ENCODE measurements at regions not wholly inside any gene's neighbourhood (a gene's known extent, or its start where the extent isn't known, plus 50 kb on each side); places are given as distances from the start of the nearest gene placed in this dataset.

GRCh38 chr10:25675204-25675603 is 258.8 kb upstream of the MYO3A start:
- no peak overlapping the region for H4K91ac ChIP-seq (replicated peaks; ENCODE audit: insufficient read length, low read length)

More at GRCh38 chr10:25675204-25675603, 258.8 kb upstream of the MYO3A start:
- ChIA-PET CTCF (ENCODE audit: partially characterized antibody) (interaction anchor here (1.0 kb wide), 1 partner anchor 26 kb away, joined by 3 read pairs; no protein-coding TSS in a partner anchor), POLR2A (ENCODE audit: partially characterized antibody) (no interaction called here)
- no peaks in the 10 kb centered on the region for H3K36me3 ChIP-seq (ENCODE audit: control insufficient read depth in 2 of 4, insufficient read depth in 4 of 4, low read length in 3 of 4)
- no peak overlapping the region for H2BK5ac ChIP-seq (ENCODE audit: low read depth, low read length)
- no peak overlapping the region for H3K4me3 ChIP-seq (ENCODE audit: extremely low read depth in 1 of 4, insufficient read depth in 2 of 4, low read depth in 3 of 4, low read length in 4 of 4)
- H3K18ac ChIP-seq (ENCODE audit: extremely low read depth, low read length): no peak overlapping the region
- H3K79me2 ChIP-seq (ENCODE audit: control insufficient read depth in 1 of 2, insufficient read depth in 2 of 2, low read length in 2 of 2): no peaks in the 10 kb centered on the region
- H2AFZ ChIP-seq (ENCODE audit: low read length): no peak overlapping the region
- H3K9ac ChIP-seq (replicated peaks in 1 of 4; ENCODE audit: extremely low read depth in 1 of 4, low read depth in 3 of 4, low read length in 3 of 4): no peak overlapping the region
- WGBS, 2 experiments (ENCODE audit: extremely low coverage in 1 of 2, insufficient coverage in 1 of 2, insufficient read length in 1 of 2, insufficient replicate concordance in 2 of 2, low coverage in 1 of 2, low lambda C conversion rate in 2 of 2, missing lambda C conversion rate in 1 of 2): 94% methylated on average over 7 of the region's 7 CpGs; no CpG with 5 or more reads in 1 of the 2 experiments
- H3K27me3 ChIP-seq (replicated peaks in 1 of 4; ENCODE audit: control insufficient read depth in 3 of 4, extremely low read depth in 1 of 4, insufficient read depth in 3 of 4, low read length in 3 of 4): no peaks in the 10 kb centered on the region
- H3K79me1 ChIP-seq (ENCODE audit: low read depth, low read length): no peaks in the 10 kb centered on the region
- H2BK120ac ChIP-seq (replicated peaks; ENCODE audit: low read depth, low read length): no peak overlapping the region
- H3K23ac ChIP-seq (ENCODE audit: insufficient read length): no peak overlapping the region
- no peak overlapping the region for H3K4me2 ChIP-seq (ENCODE audit: insufficient read depth in 1 of 2, low read depth in 2 of 2, low read length in 2 of 2)
- no peak overlapping the region for H2BK15ac ChIP-seq (ENCODE audit: low read length)
- H3K4me1 ChIP-seq (replicated peaks in 1 of 4; ENCODE audit: control insufficient read depth in 3 of 4, insufficient read depth in 4 of 4, low read length in 3 of 4): no peaks in the 10 kb centered on the region
- H3K9me3 ChIP-seq (ENCODE audit: insufficient read depth in 2 of 2, low read depth in 1 of 2, low read length in 1 of 2): peaks cover 3% of the 10 kb centered on the region in 2 experiments; a peak in 1 of 4 replicates
- H4K20me1 ChIP-seq (replicated peaks in 1 of 2; ENCODE audit: control insufficient read depth in 1 of 2, insufficient read depth in 2 of 2, low read length in 2 of 2): no peaks in the 10 kb centered on the region
- TF ChIP-seq TCF12 (IDR thresholded peaks at IDR 0.05; ENCODE audit: low read depth, low read length) (no peak), CTBP2 (IDR thresholded peaks at IDR 0.05; ENCODE audit: borderline replicate concordance, insufficient read depth, insufficient read length, low read length) (no peak), SRF (IDR thresholded peaks at IDR 0.05; ENCODE audit: low read depth, low read length) (no peak), NANOG (IDR thresholded peaks at IDR 0.05; ENCODE audit: insufficient read depth, low read depth, low read length, poor library complexity, severe bottlenecking) (no peak), GTF2F1 (IDR thresholded peaks at IDR 0.05; ENCODE audit: borderline replicate concordance, low read depth, low read length) (no peak), SP4 (IDR thresholded peaks at IDR 0.05; ENCODE audit: low read length) (no peak)
- H4K5ac ChIP-seq (ENCODE audit: insufficient read length, low read depth, low read length): no peak overlapping the region
- no peak for DNase-seq (ENCODE audit: low read depth in 1 of 2, low spot score in 2 of 2)
- no peak overlapping the region for H4K8ac ChIP-seq (ENCODE audit: extremely low read depth, insufficient read depth, low read length)
- H2BK20ac ChIP-seq (ENCODE audit: low read length): no peak overlapping the region
- H2AK5ac ChIP-seq (ENCODE audit: low read depth, low read length): no peak overlapping the region
- H3K4ac ChIP-seq (replicated peaks; ENCODE audit: insufficient read length, low read depth, low read length): no peak overlapping the region
- no peak overlapping the region for H3K27ac ChIP-seq (ENCODE audit: low read depth, low read length)
- H2BK12ac ChIP-seq (ENCODE audit: low read depth, low read length): no peak overlapping the region
- H3K14ac ChIP-seq (ENCODE audit: insufficient read length): no peak overlapping the region
- peak overlapping the region; percentile 30 for H3K56ac ChIP-seq (replicated peaks; ENCODE audit: insufficient read length, low read depth, low read length)
- FAIRE-seq: no peak
- H3K23me2 ChIP-seq (ENCODE audit: low read depth, low read length): no peaks in the 10 kb centered on the region
